Activated CD8-positive, alpha-beta memory T cell treated with anti-CD3 and anti-CD28 coated beads, Interleukin-2, amount 50 U/mL, for 4 hours (primary cell): ENCODE measurements at regions not wholly inside any gene's neighbourhood (a gene's known extent, or its start where the extent isn't known, plus 50 kb on each side); places are given as distances from the start of the nearest gene placed in this dataset.
"Not testable (repeated sequence)": the region's sequence is repeated elsewhere in the genome, so short reads cannot be mapped to it uniquely, and the experiment has no call there.

Experiments
- DNase-seq: peaks from one replicate; pipeline ENCODE4 v3.0.0-alpha.2; 2020

DNA sequence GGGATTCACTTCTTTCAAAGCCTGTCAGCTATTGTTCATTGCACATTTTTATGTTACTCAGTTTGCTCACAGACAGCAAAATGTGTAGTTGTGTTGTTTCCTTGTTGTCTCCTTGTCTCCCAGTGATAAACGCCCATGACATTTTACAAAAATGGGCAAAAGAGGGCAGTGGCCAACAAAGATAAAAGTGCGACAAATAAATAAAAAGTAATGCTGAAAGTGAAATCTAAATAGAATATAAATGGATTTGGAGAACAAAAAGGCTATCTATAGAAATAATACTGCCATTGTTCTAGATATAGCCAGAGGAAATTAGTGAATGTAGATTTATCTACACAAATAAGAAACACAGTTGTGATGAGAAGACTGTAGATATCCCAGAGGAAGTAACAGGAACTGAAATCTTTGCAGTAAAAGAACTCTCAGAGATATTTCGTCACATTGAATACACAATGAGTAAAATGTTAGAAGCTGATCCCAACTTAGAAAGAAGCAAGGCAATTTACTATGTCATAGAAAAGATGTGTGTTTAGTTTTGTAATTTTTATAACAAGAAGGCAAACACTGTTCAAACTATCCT, 1186.2 kb upstream of the FAM98A start:
- DNase-seq: no peak

DNA sequence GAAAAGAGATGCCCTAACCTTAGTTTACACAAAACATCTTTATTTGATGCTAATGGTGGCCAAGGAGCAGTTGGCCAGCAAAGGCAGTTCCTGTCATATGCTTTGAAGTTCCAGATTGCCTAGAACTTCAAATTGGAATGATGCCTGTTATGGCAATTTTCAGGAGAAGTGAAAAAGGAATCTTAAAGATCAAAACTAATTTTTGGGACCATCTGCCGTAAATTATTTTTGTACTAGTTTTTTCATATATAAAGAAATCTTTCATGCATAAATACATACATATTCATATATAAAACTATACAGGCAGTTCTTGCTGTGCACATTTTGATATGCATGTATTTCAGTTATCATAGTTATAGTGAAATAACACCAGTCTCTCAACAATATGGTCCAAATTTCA, 1185.6 kb upstream of the FAM98A start:
- DNase-seq: no peak

DNA sequence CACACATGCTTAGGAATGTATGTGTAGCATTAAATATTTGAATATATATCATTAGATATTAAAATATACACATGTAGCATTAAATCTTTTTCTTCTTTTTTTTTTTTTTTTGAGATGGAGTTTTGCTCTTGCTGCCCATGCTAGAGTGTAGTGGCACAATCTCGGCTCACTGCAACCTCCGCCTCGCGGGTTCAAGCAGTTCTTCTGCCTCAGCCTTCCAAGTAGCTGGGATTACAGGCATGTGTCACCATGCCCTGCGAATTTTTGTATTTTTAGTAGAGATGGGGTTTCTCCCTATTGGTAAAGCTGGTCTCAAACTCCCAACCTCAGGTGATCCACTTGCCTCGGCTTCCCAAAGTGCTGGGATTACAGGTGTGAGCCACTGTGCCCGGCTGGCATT, 1151.6 kb upstream of the FAM98A start:
- not testable (repeated sequence) for DNase-seq

DNA sequence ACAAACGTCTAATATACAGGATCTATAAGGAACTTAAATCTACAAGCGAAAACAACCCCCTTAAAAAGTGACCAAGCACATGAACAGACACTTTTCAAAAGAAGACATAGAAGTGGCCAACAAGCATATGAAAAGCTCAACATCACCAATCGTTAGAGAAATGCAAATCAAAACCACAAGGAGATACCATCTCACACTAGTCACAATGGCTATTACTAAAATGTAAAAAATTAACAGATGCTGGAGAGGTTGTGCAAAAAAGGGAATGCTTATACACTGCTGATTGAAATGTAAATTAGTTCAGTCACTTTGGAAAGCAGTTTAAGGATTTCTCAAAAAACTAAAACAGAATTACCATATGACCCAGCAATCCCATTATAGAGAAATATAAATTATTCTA, 1148.5 kb upstream of the FAM98A start:
- DNase-seq: no peak

DNA sequence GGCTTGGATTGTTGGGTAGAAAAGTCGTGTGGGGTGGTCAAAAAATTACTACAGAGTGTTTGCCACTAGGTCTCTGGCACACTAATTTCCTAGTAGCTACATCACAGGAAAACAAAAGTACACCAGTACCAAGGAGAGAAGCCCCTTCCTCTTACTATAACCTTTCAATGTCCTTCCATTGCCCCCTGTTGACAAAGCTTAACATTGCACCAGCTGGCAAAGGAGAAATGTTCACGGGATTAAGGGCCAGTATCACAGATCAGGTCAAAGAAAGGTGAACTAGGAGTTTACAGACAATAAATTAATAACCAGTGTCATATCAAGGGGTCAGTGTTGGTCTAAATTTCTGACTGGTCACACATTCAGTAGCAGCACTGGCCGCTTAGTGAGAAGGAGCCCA, 1139.6 kb upstream of the FAM98A start:
- no peak for DNase-seq

DNA sequence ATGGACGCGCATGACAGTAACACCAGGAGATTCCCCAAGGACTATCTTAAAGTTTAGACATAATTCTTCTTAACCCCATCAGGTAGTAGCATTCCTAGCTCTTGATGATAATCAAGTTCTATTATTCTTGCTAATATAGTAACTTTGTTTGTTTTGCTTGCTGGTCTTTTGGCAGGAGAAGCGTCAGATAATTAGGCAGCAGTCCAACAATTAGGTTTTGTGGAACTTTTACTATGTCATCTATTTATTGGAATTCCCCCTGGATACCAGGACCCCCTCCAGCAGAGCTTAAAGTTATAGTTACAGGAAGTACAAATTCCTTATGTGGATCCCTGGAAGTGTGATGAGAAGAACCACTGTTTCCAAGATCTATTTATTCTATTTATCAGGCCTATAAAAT, 1138.0 kb upstream of the FAM98A start:
- no peak for DNase-seq

DNA sequence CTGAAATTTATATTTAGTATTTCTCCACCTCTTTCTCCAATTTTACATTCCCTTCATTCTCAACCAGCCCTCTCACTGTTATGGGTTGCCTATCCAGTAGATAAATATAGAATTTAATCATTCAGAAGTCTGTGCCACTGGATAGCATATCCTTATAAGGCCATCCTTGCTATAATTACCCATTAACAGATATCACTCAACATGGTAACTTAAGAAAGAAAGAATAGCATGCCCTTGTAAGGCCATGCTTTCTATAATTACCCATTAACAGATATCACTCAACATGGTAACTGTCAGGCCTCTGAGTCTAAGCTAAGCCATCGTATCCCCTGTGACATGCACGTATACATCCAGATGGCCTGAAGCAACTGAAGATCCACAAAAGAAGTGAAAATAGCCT, 1137.4 kb upstream of the FAM98A start:
- no peak for DNase-seq

DNA sequence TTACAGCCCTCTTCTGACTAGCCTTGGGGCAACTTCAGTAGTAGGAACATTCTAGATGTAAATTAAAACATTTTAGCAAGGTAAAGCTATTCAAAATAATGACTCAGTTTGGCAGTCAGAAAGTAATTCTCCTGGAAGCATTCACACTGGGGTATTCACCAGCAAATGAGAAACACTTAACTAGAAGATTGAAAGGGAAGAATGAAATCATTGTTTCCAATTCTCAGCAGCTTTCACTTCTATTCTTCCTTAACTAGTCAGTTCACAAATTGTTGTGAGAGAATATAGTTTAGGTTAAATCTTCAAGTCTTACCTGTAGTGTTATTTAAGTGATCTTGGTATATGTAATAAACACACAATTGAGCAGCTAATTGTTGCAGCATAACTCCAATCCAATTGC, 1135.6 kb upstream of the FAM98A start:
- DNase-seq: no peak

DNA sequence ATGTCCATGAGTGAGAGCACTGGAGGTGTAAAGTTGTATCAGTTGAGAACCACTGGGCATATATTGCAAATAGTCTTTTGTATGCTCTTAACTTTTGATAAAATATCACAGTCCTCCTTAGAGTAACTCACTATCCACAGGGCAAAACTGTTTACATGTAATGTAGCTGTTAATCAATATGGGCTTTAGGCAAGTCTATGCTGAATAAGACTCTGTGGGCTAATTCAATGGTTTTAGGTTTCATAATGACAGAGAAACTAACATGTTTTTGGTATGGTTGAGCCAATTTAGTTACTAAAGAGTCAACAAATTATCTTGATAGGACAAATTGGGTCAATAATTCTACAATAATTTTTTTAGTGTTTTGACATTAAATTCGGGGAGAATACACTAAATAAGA, 1134.9 kb upstream of the FAM98A start:
- no peak for DNase-seq

DNA sequence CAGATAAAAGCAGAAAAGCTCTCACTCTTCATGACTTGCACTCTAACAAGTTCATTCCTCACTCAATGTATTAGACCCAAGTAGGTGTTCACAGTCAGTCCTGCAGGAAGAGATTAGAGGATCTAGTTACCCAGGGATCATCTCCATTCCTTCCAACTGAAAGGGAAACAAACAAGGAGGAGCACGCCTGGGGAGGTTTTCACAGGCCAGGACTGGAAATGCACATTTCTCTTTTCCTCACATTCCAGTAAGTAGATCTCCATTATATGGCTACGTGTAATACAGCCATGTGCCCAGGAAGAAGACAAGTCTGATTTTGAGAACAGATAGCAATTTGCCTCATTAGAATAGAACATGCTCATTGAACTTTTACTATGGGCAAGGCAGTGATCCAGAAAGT, 1132.2 kb upstream of the FAM98A start:
- no peak for DNase-seq

DNA sequence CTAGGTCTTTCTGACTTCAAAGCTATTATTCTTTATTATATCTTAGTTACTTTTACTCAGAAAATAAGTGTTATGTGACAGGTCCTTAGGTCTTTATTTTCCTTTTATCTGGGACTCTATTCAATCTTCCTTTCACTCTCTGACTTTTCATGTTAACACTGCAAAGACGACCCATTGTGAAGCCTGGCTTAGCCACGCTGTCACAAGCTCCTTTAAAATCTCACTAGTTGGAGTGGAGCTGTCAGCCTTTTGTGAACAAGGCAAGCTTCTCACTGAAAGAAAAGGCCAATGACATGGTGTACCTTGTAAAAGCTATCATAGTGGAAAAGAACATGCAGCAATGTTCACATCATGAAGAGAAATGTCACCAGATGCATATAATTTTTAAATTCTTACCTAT, 1130.7 kb upstream of the FAM98A start:
- DNase-seq: no peak

DNA sequence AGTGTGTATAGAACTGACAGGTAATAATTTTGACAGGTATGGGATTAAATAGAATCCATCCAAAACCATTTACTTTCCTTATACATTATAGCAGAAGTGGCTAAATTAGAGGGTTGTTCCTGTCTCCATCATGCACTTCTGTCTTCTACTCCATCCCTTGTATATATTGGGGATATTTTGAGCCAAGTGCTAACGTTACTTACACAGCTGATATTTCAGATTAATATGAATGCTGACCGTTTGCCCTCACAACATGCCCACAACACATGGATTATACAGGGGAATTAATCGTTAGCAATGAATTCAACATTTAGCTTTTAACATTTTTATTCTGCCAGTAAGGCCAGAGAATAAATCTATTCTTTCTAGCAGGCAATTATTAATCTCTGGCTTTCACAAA, 1125.0 kb upstream of the FAM98A start:
- DNase-seq: no peak

DNA sequence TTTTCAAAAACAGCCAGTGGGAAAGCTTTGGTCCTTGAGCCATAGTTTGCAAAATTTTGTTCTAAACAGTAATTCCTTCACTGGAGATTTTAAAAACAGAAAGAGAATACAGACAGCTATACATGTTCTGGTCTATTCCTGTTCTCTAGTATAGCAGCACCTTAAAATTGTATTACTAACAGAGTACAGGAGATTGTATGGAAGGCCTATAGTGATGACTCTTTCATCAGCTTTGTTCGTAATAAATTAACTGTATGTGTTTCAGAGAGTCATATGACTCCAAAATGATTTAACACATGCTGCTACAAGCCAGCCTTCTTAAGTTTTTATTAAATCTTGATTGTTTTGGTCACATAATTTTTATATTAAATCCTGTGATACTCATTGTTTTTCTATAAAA, 1124.6 kb upstream of the FAM98A start:
- DNase-seq: no peak

DNA sequence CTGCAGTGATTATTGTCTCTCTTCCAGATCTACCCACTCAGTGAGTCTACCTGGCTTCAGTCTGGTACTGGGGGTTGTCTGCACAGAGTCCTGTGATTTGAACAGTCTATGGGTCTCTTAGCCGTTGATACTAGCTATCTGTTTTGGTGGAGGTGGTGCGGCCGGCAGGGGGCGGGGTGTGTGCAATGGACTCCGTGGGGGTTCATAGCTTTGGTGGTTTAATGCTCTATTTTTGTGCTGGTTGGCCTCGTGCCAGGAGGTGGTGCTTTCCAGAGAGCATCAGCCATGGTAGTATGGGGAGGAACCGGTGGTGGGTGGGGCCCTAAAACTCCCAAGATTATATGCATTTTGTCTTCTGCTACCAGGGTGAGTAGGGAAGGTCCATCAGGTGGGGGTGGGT, 1120.1 kb upstream of the FAM98A start:
- DNase-seq: no peak

DNA sequence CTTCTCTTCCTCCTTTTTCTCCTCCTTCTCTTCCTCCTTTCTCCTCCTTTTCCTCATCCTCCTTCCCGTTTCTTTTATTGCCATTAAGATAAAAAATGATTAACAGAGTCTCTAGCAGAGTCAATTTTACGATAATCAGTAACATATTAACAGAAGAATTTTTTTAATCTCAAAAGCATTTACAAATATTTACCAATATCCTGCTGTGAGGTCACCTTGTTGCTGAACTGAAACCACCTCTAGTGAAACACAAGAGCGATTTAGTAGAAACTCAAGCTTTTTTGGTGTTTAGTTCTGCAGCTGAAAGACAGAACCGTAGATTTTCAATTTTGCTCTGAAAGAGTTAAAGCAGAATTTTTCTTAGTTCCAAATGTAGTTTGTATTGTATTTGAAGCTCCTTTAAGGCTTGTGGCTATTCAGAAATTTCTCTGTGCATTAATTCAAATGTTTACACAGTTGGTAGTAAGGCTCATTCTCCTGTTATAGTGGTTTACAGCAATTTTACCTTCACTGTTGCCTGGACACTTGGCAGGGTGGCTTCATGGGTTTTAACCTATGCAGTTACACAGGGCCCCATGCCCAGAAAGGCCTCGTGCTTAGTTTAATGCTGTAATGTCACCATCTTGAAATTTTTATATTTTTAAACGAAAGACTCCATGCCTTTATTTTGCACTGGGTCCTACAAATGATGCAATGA, 1106.6 kb upstream of the FAM98A start:
- DNase-seq: no peak

DNA sequence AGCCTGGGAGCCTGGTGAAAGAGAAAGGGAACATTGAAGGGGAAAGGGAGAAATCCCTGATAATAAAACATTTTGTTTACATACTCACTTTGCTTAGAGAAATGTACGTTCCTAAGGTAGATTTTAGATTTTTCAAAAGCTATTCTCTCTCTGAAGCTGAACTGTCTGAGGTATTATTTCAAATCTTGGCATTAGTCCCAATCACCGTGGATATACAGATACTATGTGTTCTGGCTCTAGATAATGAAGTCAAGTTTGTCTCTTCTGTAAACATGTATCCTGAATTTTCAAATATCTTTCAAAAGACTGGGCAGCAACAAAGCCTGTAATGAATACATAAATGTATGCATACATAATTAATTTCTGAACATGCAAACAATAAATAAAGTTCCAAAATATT, 1104.2 kb upstream of the FAM98A start:
- DNase-seq: no peak

DNA sequence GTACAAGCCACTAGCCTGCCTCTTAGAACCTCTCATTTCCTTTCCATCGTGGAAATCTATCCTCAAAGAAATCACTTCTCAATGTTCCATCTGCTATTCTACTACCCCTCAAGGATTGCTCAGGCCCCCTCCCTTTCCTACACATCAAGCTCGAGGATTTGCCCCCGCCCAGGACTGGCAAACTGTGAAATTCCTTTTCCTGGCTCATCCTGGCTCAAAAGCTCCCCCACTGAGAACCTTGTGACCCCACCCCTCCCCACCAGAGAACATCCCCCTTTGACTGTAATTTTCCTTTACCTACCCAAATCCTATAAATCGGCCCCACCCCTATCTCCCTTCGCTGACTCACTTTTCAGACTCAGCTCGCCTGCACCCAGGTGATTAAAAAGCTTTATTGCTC, 1103.3 kb upstream of the FAM98A start:
- not testable (repeated sequence) for DNase-seq

DNA sequence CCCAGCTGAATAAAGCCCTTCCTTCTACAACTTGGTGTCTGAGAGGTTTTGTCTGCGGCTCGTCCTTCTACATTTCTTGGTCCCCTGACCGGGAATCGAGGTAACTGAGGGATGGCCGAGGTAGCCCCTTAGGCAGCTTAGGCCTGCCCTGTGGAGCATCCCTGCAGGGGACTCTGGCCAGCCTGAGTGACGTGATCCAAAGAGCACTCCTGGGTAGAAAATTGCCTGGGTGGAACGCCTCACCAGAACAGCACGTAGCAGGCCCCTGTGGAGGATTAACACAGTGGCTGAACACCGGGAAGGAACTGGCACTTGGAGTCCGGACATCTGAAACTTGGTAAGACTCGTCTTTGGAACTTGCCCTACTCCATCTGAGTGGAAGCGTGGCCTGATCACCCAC, 1078.5 kb upstream of the FAM98A start:
- not testable (repeated sequence) for DNase-seq

DNA sequence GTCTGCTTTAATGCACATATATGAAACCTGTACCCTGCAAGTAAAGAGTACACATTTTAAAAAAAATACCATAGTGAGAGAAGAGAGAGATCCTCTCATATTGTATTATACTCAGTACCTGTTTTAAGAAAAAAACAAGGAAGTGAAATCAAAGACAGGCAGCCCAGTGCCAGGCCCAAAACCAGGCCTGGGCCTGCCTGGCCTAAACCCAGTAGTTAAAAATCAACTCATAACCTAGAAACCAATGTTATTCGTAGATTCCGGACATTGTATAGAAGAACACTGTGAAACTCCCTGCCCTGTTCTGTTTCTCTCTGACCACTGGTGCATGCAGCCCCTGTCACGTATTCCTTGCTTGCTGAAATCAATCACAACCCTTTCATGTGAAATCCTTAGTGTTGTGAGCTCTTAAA, 1078.0 kb upstream of the FAM98A start:
- not testable (repeated sequence) for DNase-seq

DNA sequence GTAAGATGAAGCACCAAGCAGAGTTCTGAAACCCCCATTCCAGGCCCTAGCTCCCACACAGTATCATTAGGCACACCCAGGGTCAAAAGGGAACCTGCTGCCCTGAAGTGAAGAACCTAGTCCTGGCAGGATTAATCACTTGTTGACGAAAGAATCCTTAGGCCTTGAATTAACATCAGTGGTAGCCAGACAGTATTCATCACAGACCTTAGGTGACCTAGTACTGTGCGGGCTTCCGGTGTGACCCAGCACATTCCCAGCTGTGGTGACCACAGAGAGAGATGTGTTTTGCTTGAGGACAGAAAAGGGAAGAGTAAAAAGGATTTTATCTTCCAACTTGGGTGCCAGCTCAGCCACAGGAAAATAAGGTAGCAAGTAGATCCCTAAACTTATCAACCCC, 1071.4 kb upstream of the FAM98A start:
- DNase-seq: no peak

DNA sequence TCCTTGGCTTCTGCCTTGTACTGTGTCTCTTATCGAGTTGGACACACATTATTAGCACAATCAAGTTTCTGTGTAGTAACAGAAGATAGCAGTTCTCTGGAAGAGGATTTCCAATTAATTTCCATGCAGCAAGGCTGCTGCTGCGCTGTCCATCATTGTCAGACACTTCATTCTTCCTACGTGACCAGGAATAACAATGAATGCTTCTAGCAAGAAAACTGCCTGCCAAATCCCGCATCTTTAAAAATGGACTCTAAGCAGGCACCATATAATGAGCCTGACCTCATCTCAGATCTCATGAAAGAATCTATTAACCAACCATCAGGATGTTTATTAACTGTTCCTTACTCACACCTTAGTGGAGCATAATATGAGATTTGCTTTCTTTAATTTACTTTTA, 1067.7 kb upstream of the FAM98A start:
- DNase-seq: no peak

DNA sequence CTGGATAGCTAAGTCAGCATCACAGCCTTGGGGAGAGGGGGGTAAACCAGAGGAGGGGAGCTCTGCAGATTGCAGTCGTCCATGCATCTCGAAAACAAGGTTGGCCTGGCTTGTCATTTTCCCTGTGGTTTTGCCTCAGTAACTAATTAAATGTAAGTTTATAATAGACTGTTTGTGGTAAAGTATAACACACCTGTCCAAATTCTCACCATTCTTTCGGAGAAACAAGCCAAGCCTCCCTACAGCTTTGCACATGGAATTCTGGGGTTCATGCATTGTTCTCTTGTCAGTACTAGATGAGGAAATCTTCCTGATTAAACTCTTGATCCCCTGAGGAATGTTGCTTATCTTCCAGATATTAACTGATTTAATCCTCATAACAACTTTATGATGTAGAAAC, 1065.2 kb upstream of the FAM98A start:
- no peak for DNase-seq

DNA sequence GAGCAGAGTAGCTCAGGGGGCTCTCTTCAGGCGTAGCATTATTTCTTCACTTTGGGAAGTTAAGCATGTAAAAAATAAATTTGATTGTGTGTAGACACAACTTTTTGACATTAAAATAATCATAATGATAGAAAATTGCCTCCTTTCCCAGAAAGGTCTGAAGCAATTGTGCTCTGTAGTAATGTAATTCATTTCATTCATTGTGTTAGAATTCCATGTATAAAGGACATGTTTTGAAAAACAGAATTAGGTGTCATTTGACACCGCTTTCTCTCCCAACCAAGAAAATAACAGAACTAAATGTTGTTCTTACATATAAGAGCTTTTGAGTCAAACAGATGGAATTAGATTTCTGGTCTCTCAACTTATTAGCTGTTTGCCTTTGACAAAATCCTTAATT, 1064.2 kb upstream of the FAM98A start:
- no peak for DNase-seq

DNA sequence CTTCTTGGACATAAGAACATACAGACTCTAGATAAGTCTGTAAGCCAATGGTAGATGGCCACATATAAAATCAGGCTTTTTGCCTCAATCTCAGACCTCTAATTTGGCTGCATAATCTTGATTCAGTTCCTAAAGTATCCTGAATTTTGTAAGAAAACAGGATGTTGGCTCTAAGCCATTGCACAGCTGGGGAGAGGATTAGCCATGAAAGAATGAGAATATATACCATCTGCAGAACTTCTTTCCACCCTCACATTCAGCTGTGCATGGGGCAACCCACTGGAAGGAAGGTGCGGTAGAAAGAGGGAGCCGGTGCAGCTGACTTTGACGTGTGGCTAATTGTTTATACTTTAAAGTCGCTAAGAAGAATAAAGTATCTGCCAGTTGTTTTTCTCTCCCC, 1061.6 kb upstream of the FAM98A start:
- no peak for DNase-seq

DNA sequence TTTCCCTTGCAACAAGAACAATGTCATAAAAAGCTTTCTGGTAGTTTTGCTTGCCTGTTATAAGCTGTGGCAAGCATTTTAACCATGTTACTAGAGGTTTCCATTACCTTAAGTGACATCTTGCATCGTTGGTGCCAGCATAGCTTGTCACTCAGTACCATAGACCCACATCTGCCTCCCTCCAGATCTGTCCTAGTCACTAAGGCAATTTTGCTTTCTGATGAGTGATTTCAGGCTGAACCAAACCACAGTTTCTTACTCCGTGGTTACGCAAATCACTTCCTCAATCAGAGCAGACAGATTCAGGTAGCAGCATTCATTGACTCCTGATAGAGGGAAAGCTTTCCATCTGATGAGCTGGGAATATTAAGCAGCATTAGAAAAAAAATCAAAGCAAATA, 1057.5 kb upstream of the FAM98A start:
- no peak for DNase-seq
